SU-DHL-6 (cell line): ENCODE measurements at regions not wholly inside any gene's neighbourhood (a gene's known extent, or its start where the extent isn't known, plus 50 kb on each side); places are given as distances from the start of the nearest gene placed in this dataset.
"Not testable (repeated sequence)": the region's sequence is repeated elsewhere in the genome, so short reads cannot be mapped to it uniquely, and the experiment has no call there.

Experiments
- H2AFZ ChIP-seq: fragments of 200-600 bp; sonication (generic); 2 replicates; pipeline ENCODE4 v1.6.1; 2014; ENCODE audit warnings: low read depth, mild to moderate bottlenecking, moderate library complexity, mixed read lengths, antibody characterized with exemption, low read length; ENCODE audit not compliant: severe bottlenecking
- H3F3A ChIP-seq: fragments of 200-600 bp; shearing (Covaris generic); 2 replicates; pipeline ENCODE4 v1.6.0; 2016; ENCODE audit warnings: antibody characterized with exemption, mild to moderate bottlenecking; ENCODE audit not compliant: insufficient read depth
- H3K27ac ChIP-seq: fragments of 200-600 bp; sonication (generic); 2 replicates; pipeline ENCODE4 v1.5.1; 2016; ENCODE audit warnings: low read depth, mild to moderate bottlenecking, low read length, moderate library complexity, mixed read lengths
- H3K27me3 ChIP-seq: fragments of 200-600 bp; sonication (generic), shearing (Covaris generic); 2 replicates; pipeline ENCODE4 v1.6.0; 2014; ENCODE audit warnings: mild to moderate bottlenecking, low read length
- H3K36me3 ChIP-seq: fragments of 200-600 bp; sonication (generic); 2 replicates; pipeline ENCODE4 v1.6.1; 2014; ENCODE audit warnings: mild to moderate bottlenecking, low read length, mixed read lengths
- H3K4me2 ChIP-seq: fragments of 300-600, 200-600 bp; shearing (Covaris generic), sonication (generic); 2 replicates; pipeline ENCODE4 v1.6.0; 2014; ENCODE audit warnings: low read length, low read depth, mild to moderate bottlenecking; ENCODE audit not compliant: poor library complexity, severe bottlenecking
- H3K4me3 ChIP-seq: fragments of 200-600 bp; sonication (generic); 2 replicates; pipeline ENCODE4 v1.5.1; 2014; ENCODE audit warnings: antibody characterized with exemption, low read length, mild to moderate bottlenecking, mixed read lengths; ENCODE audit not compliant: insufficient read depth, poor library complexity, severe bottlenecking
- H3K79me2 ChIP-seq: fragments of 200-600 bp; sonication (generic); 2 replicates; pipeline ENCODE4 v1.6.1; 2014; ENCODE audit warnings: mild to moderate bottlenecking, low read length, moderate library complexity; ENCODE audit not compliant: insufficient read depth
- H3K9ac ChIP-seq: fragments of 200-600 bp; sonication (generic); 2 replicates; pipeline ENCODE4 v1.7.0; 2014; ENCODE audit warnings: mild to moderate bottlenecking, low read length
- H3K9me2 ChIP-seq: fragments of 200-600 bp; sonication (generic); replicated peaks from 2 replicates; pipeline ENCODE4 v1.6.1; 2014; ENCODE audit warnings: low read length; ENCODE audit not compliant: insufficient read depth
- H3K9me3 ChIP-seq: fragments of 200-600 bp; sonication (generic); 2 replicates; pipeline ENCODE4 v1.6.1; 2014; ENCODE audit warnings: low read length, mixed read lengths; ENCODE audit not compliant: insufficient read depth
- H4K20me1 ChIP-seq: fragments of 200-600 bp; sonication (generic); 2 replicates; pipeline ENCODE4 v1.6.1; 2014; ENCODE audit warnings: low read depth, mild to moderate bottlenecking, antibody characterized with exemption, low read length, moderate library complexity, mixed read lengths
- CTCF ChIP-seq: fragments of 200-600 bp; sonication (generic); IDR thresholded peaks from one replicate; pipeline ENCODE4 v1.5.1; 2017; ENCODE audit warnings: antibody characterized with exemption, mild to moderate bottlenecking, low read length, moderate library complexity; ENCODE audit not compliant: insufficient read depth, poor library complexity, severe bottlenecking
- EZH2phosphoT487 ChIP-seq: fragments of 200-600 bp; sonication (generic), shearing (Covaris generic); conservative IDR thresholded peaks from 2 replicates; pipeline ENCODE4 v1.6.1; 2018; ENCODE audit warnings: mild to moderate bottlenecking, antibody characterized with exemption, low read length, moderate library complexity, mixed read lengths

- peaks cover 12% of the 10 kb centered on the region for H3K9me3 ChIP-seq
- not testable (repeated sequence) for H3F3A ChIP-seq
Measured at GRCh38 chr2:89828416-89828815, 1136.9 kb downstream of the RPIA start.

GRCh38 chr2:89828961-89829631 is 1137.6 kb downstream of the RPIA start:
- not testable (repeated sequence) for H3F3A ChIP-seq, H3K9ac ChIP-seq, H3K9me3 ChIP-seq, H3K4me3 ChIP-seq, H3K27me3 ChIP-seq, H3K4me2 ChIP-seq, H3K36me3 ChIP-seq, H3K9me2 ChIP-seq, H3K27ac ChIP-seq, H2AFZ ChIP-seq, H3K79me2 ChIP-seq, H4K20me1 ChIP-seq

More at GRCh38 chr2:89828416-89828815, 1136.9 kb downstream of the RPIA start:
- not testable (repeated sequence) for H3K9ac ChIP-seq, H3K36me3 ChIP-seq, H3K79me2 ChIP-seq, H2AFZ ChIP-seq, H3K9me2 ChIP-seq, H3K4me3 ChIP-seq, H3K27ac ChIP-seq, H3K27me3 ChIP-seq, H3K4me2 ChIP-seq, H4K20me1 ChIP-seq

GRCh38 chr2:89829828-89830227 is 1138.4 kb downstream of the RPIA start:
- Histone ChIP-seq H3K9me2 (no peaks in the 10 kb centered on the region), H3K4me3 (no peak overlapping the region), H4K20me1 (no peaks in the 10 kb centered on the region)

GRCh38 chr2:89830341-89831218 is 1139.1 kb downstream of the RPIA start:
- not testable (repeated sequence) for H3K4me2 ChIP-seq, H3K4me3 ChIP-seq, H3K9ac ChIP-seq

More at GRCh38 chr2:89829828-89830227, 1138.4 kb downstream of the RPIA start:
- Histone ChIP-seq H3K27me3 (no peaks in the 10 kb centered on the region), H3K36me3 (no peaks in the 10 kb centered on the region), H3K9me3 (peaks cover 7% of the 10 kb centered on the region; the same call in 1 of the 2 replicates), H2AFZ (no peak overlapping the region), H3K79me2 (no peaks in the 10 kb centered on the region), H3K27ac (no peak overlapping the region), H3K9ac (no peak overlapping the region), H3F3A (peaks cover 5% of the 10 kb centered on the region; the same call in 1 of the 2 replicates), H3K4me2 (no peak overlapping the region)
- TF ChIP-seq EZH2phosphoT487: no peak

GRCh38 chr2:89831641-89832498 is 1140.4 kb downstream of the RPIA start:
- no peak overlapping the region for H3K4me3 ChIP-seq

More at GRCh38 chr2:89830341-89831218, 1139.1 kb downstream of the RPIA start:
- not testable (repeated sequence) for H3K27ac ChIP-seq, H3K9me2 ChIP-seq, H2AFZ ChIP-seq, H3K79me2 ChIP-seq, H3K9me3 ChIP-seq, H3F3A ChIP-seq, H4K20me1 ChIP-seq, H3K27me3 ChIP-seq, H3K36me3 ChIP-seq

More at GRCh38 chr2:89831641-89832498, 1140.4 kb downstream of the RPIA start:
- Histone ChIP-seq H2AFZ (no peak overlapping the region), H4K20me1 (no peaks in the 10 kb centered on the region), H3K79me2 (no peaks in the 10 kb centered on the region), H3K27me3 (no peaks in the 10 kb centered on the region), H3K27ac (no peak overlapping the region), H3K36me3 (no peaks in the 10 kb centered on the region), H3K9me2 (no peaks in the 10 kb centered on the region), H3F3A (peaks cover 11% of the 10 kb centered on the region; the same call in 1 of the 2 replicates), H3K9ac (no peak overlapping the region), H3K4me2 (no peak overlapping the region), H3K9me3 (no peaks in the 10 kb centered on the region; the same call in 1 of the 2 replicates)
- no peak for TF ChIP-seq CTCF
- no peak for TF ChIP-seq EZH2phosphoT487
